ENCODE measurements at regions not wholly inside any gene's neighbourhood (a gene's known extent, or its start where the extent isn't known, plus 50 kb on each side); places are given as distances from the start of the nearest gene placed in this dataset.
"Not testable (repeated sequence)": the region's sequence is repeated elsewhere in the genome, so short reads cannot be mapped to it uniquely, and the experiment has no call there.

DNA sequence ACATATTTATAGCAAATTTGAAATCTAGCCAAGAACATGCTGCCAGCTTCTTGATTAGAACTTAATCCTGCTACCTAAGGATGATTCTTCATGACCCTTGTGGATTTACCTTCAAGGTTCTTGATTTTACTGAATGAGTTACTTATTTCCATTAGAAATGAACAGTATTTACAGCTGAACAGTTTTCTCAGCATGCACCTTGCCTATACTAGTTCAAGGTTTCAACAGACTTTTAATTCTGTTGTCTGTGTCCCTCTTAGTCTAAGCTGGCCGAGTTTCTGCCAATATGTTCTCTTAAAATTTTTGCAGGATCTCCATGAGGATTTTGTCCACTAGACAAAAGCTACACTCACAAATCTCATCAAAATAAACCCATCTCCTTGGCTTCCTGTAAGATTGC is 188.8 kb upstream of the ST8SIA4 start:
- H3K4me3 ChIP-seq (ENCODE audit: low read depth in 1 of 5, low read length in 5 of 5): no peak overlapping the region

DNA sequence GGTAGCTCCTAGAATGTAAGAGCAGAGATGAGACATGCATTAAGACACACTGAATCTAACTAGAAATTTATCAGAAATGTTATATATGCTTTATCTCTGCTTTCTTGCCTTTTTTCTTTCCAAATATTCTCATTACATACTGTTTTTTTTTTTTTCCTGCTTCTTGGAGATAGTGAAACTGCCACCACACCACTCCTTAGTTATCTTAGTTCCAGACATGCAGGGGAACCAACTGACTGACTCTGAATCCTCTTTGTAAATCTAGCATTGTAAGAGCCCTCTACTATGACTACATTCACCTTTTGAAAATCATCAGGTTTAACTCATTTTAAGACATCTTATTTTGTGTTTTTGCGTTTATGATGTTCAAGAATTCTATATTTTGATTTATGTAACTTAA is 181.3 kb upstream of the ST8SIA4 start:
- no peak overlapping the region for H3K27ac ChIP-seq (ENCODE audit: low read depth, low read length)
- H3K9ac ChIP-seq (ENCODE audit: low read length in 5 of 5): no peak overlapping the region
- no peak overlapping the region for H3K4me3 ChIP-seq (ENCODE audit: low read depth in 1 of 5, low read length in 5 of 5)
- H3K9me3 ChIP-seq (ENCODE audit: control insufficient read depth in 5 of 5, low read length in 5 of 5): no peaks in the 10 kb centered on the region
- H3K4me1 ChIP-seq (ENCODE audit: control insufficient read depth in 5 of 5, insufficient read depth in 5 of 5, low read length in 5 of 5): peaks cover 0 to 8% (median 0%) of the 10 kb centered on the region in 5 donors
- no peaks in the 10 kb centered on the region for H3K27me3 ChIP-seq (ENCODE audit: control insufficient read depth in 5 of 5, insufficient read depth in 4 of 5, low read length in 5 of 5)
- H3K36me3 ChIP-seq (ENCODE audit: control insufficient read depth in 5 of 5, insufficient read depth in 5 of 5, low read length in 5 of 5): no peaks in the 10 kb centered on the region

More for the DNA sequence above, 188.8 kb upstream of the ST8SIA4 start:
- H3K9me3 ChIP-seq (ENCODE audit: control insufficient read depth in 5 of 5, low read length in 5 of 5): no peaks in the 10 kb centered on the region
- H3K4me1 ChIP-seq (ENCODE audit: control insufficient read depth in 5 of 5, insufficient read depth in 5 of 5, low read length in 5 of 5): no peaks in the 10 kb centered on the region
- no peak overlapping the region for H3K27ac ChIP-seq (ENCODE audit: low read depth, low read length)
- H3K9ac ChIP-seq (ENCODE audit: low read length in 5 of 5): no peak overlapping the region
- H3K36me3 ChIP-seq (ENCODE audit: control insufficient read depth in 5 of 5, insufficient read depth in 5 of 5, low read length in 5 of 5): no peaks in the 10 kb centered on the region
- H3K27me3 ChIP-seq (ENCODE audit: control insufficient read depth in 5 of 5, insufficient read depth in 4 of 5, low read length in 5 of 5): no peaks in the 10 kb centered on the region

GRCh38 chr5:101080462-101081240 is 177.6 kb upstream of the ST8SIA4 start:
- Histone ChIP-seq H3K9me3 (ENCODE audit: control insufficient read depth in 5 of 5, low read length in 5 of 5) (no peaks in the 10 kb centered on the region), H3K4me1 (ENCODE audit: control insufficient read depth in 5 of 5, insufficient read depth in 5 of 5, low read length in 5 of 5) (peaks cover 0 to 8% (median 0%) of the 10 kb centered on the region in 5 donors), H3K4me3 (ENCODE audit: low read depth in 1 of 5, low read length in 5 of 5) (peak overlapping the region in 2 of 5 donors; percentile 5 to 23), H3K9ac (ENCODE audit: low read length in 5 of 5) (no peak overlapping the region), H3K27me3 (ENCODE audit: control insufficient read depth in 5 of 5, insufficient read depth in 4 of 5, low read length in 5 of 5) (no peaks in the 10 kb centered on the region), H3K27ac (ENCODE audit: low read depth, low read length) (no peak overlapping the region), H3K36me3 (ENCODE audit: control insufficient read depth in 5 of 5, insufficient read depth in 5 of 5, low read length in 5 of 5) (no peaks in the 10 kb centered on the region)

GRCh38 chr5:101068298-101068697 is 165.2 kb upstream of the ST8SIA4 start:
- no peaks in the 10 kb centered on the region for H3K36me3 ChIP-seq (ENCODE audit: control insufficient read depth in 5 of 5, insufficient read depth in 5 of 5, low read length in 5 of 5)
- H3K4me1 ChIP-seq (ENCODE audit: control insufficient read depth in 5 of 5, insufficient read depth in 5 of 5, low read length in 5 of 5): peaks cover 0 to 2% (median 0%) of the 10 kb centered on the region in 5 donors
- no peaks in the 10 kb centered on the region for H3K9me3 ChIP-seq (ENCODE audit: control insufficient read depth in 5 of 5, low read length in 5 of 5)
- H3K27ac ChIP-seq (ENCODE audit: low read depth, low read length): no peak overlapping the region
- H3K4me3 ChIP-seq (ENCODE audit: low read depth in 1 of 5, low read length in 5 of 5): no peak overlapping the region
- H3K27me3 ChIP-seq (ENCODE audit: control insufficient read depth in 5 of 5, insufficient read depth in 4 of 5, low read length in 5 of 5): no peaks in the 10 kb centered on the region
- no peak overlapping the region for H3K9ac ChIP-seq (ENCODE audit: low read length in 5 of 5)

- no peak overlapping the region for H3K9ac ChIP-seq (ENCODE audit: low read length in 5 of 5)
- peaks cover 0 to 2% (median 0%) of the 10 kb centered on the region in 5 donors for H3K4me1 ChIP-seq (ENCODE audit: control insufficient read depth in 5 of 5, insufficient read depth in 5 of 5, low read length in 5 of 5)
- no peaks in the 10 kb centered on the region for H3K27me3 ChIP-seq (ENCODE audit: control insufficient read depth in 5 of 5, insufficient read depth in 4 of 5, low read length in 5 of 5)
- H3K36me3 ChIP-seq (ENCODE audit: control insufficient read depth in 5 of 5, insufficient read depth in 5 of 5, low read length in 5 of 5): no peaks in the 10 kb centered on the region
- H3K27ac ChIP-seq (ENCODE audit: low read depth, low read length): no peak overlapping the region
- H3K9me3 ChIP-seq (ENCODE audit: control insufficient read depth in 5 of 5, low read length in 5 of 5): no peaks in the 10 kb centered on the region
- no peak overlapping the region for H3K4me3 ChIP-seq (ENCODE audit: low read depth in 1 of 5, low read length in 5 of 5)
These were observed 164.3 kb upstream of the ST8SIA4 start for GRCh38 chr5:101067429-101067828.

DNA sequence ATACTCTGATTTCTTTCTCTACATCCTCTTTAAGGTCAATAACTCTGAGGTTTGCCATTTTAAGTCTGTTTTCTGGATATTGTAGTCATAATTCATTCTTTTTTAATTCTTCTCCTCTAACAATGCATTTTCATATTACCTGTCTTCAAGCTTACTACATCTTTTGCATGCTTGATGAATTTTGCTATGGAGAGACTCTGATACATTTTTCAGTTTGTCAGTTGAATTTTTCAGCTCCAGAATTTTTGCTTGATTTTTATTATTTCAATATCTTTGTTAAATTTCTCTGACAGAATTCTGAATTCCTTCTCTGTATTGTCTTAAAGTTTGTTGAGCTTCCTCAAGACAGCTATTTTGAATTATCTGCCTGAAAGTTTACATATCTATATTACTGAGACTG is 159.8 kb upstream of the ST8SIA4 start:
- no peaks in the 10 kb centered on the region for H3K36me3 ChIP-seq (ENCODE audit: control insufficient read depth in 5 of 5, insufficient read depth in 5 of 5, low read length in 5 of 5)
- H3K4me1 ChIP-seq (ENCODE audit: control insufficient read depth in 5 of 5, insufficient read depth in 5 of 5, low read length in 5 of 5): peaks cover 0 to 2% (median 0%) of the 10 kb centered on the region in 5 donors
- no peak overlapping the region for H3K27ac ChIP-seq (ENCODE audit: low read depth, low read length)
- peaks cover 0 to 5% (median 0%) of the 10 kb centered on the region in 5 donors for H3K9me3 ChIP-seq (ENCODE audit: control insufficient read depth in 5 of 5, low read length in 5 of 5)
- no peak overlapping the region for H3K4me3 ChIP-seq (ENCODE audit: low read depth in 1 of 5, low read length in 5 of 5)
- H3K9ac ChIP-seq (ENCODE audit: low read length in 5 of 5): no peak overlapping the region
- H3K27me3 ChIP-seq (ENCODE audit: control insufficient read depth in 5 of 5, insufficient read depth in 4 of 5, low read length in 5 of 5): no peaks in the 10 kb centered on the region

DNA sequence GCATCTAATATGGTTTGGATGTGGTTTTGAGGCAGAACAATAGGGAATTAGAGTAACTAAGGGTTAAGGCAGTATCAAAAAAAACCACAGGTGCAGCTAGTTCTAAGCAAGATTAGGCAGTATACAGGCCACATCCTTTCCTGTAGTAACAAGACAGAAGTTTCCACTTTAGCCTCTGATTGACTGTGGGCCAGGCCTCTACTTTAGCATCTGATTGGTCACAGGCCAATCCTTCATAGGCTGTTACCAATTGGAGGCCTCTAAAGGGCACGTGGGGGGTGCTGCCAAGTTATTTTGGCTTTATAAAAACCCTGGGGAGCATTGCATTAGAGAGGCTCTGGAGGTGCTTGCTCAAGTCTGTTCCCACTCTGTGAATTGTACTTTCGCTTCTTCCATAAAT is 144.1 kb upstream of the ST8SIA4 start:
- no peak overlapping the region for H3K4me3 ChIP-seq (ENCODE audit: low read depth in 1 of 5, low read length in 5 of 5)
- no peaks in the 10 kb centered on the region for H3K27me3 ChIP-seq (ENCODE audit: control insufficient read depth in 5 of 5, insufficient read depth in 4 of 5, low read length in 5 of 5)
- no peaks in the 10 kb centered on the region for H3K9me3 ChIP-seq (ENCODE audit: control insufficient read depth in 5 of 5, low read length in 5 of 5)
- H3K4me1 ChIP-seq (ENCODE audit: control insufficient read depth in 5 of 5, insufficient read depth in 5 of 5, low read length in 5 of 5): no peaks in the 10 kb centered on the region
- H3K9ac ChIP-seq (ENCODE audit: low read length in 5 of 5): no peak overlapping the region
- H3K36me3 ChIP-seq (ENCODE audit: control insufficient read depth in 5 of 5, insufficient read depth in 5 of 5, low read length in 5 of 5): no peaks in the 10 kb centered on the region
- H3K27ac ChIP-seq (ENCODE audit: low read depth, low read length): no peak overlapping the region

- no peaks in the 10 kb centered on the region for H3K27me3 ChIP-seq (ENCODE audit: control insufficient read depth in 5 of 5, insufficient read depth in 4 of 5, low read length in 5 of 5)
- H3K4me1 ChIP-seq (ENCODE audit: control insufficient read depth in 5 of 5, insufficient read depth in 5 of 5, low read length in 5 of 5): no peaks in the 10 kb centered on the region
- no peak overlapping the region for H3K27ac ChIP-seq (ENCODE audit: low read depth, low read length)
- H3K36me3 ChIP-seq (ENCODE audit: control insufficient read depth in 5 of 5, insufficient read depth in 5 of 5, low read length in 5 of 5): no peaks in the 10 kb centered on the region
- no peak overlapping the region for H3K9ac ChIP-seq (ENCODE audit: low read length in 5 of 5)
- H3K9me3 ChIP-seq (ENCODE audit: control insufficient read depth in 5 of 5, low read length in 5 of 5): no peaks in the 10 kb centered on the region
- no peak overlapping the region for H3K4me3 ChIP-seq (ENCODE audit: low read depth in 1 of 5, low read length in 5 of 5)
These were observed 142.6 kb upstream of the ST8SIA4 start for GRCh38 chr5:101045689-101046088.

- H3K4me1 ChIP-seq (ENCODE audit: control insufficient read depth in 5 of 5, insufficient read depth in 5 of 5, low read length in 5 of 5); H3K9me3 ChIP-seq (ENCODE audit: control insufficient read depth in 5 of 5, low read length in 5 of 5); H3K9ac ChIP-seq (ENCODE audit: low read length in 5 of 5); H3K4me3 ChIP-seq (ENCODE audit: low read depth in 1 of 5, low read length in 5 of 5); H3K27ac ChIP-seq (ENCODE audit: low read depth, low read length); H3K36me3 ChIP-seq (ENCODE audit: control insufficient read depth in 5 of 5, insufficient read depth in 5 of 5, low read length in 5 of 5); H3K27me3 ChIP-seq (ENCODE audit: control insufficient read depth in 5 of 5, insufficient read depth in 4 of 5, low read length in 5 of 5): not testable (repeated sequence)
These were observed 136.9 kb upstream of the ST8SIA4 start for GRCh38 chr5:101040002-101040401.

DNA sequence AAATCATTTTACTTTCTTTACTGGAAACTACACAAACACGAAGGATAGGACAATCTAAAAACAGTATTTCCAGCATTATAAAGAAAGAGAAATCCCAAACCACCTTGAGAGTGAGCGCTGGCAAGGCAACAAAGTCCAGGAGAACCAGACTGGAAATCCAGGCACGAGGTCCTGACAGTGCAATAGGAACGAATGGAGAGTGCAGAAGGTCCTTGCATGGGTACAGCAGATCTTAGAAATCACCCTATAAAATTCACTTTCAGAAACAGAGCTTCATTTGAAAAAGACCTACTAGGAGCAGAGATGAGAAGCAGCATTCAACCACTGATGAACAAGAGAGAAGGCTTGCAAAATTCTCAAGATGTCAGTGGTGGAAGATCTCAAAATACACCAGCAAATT is 133.7 kb upstream of the ST8SIA4 start:
- Histone ChIP-seq H3K27me3 (ENCODE audit: control insufficient read depth in 5 of 5, insufficient read depth in 4 of 5, low read length in 5 of 5) (no peaks in the 10 kb centered on the region), H3K27ac (ENCODE audit: low read depth, low read length) (no peak overlapping the region), H3K4me3 (ENCODE audit: low read depth in 1 of 5, low read length in 5 of 5) (no peak overlapping the region), H3K4me1 (ENCODE audit: control insufficient read depth in 5 of 5, insufficient read depth in 5 of 5, low read length in 5 of 5) (no peaks in the 10 kb centered on the region), H3K9me3 (ENCODE audit: control insufficient read depth in 5 of 5, low read length in 5 of 5) (no peaks in the 10 kb centered on the region), H3K9ac (ENCODE audit: low read length in 5 of 5) (no peak overlapping the region), H3K36me3 (ENCODE audit: control insufficient read depth in 5 of 5, insufficient read depth in 5 of 5, low read length in 5 of 5) (no peaks in the 10 kb centered on the region)
